ENCODE measurements at regions not wholly inside any gene's neighbourhood (a gene's known extent, or its start where the extent isn't known, plus 50 kb on each side); places are given as distances from the start of the nearest gene placed in this dataset.

GRCh38 chr7:19268737-19269136, 123.5 kb upstream of the FERD3L start:
- Histone ChIP-seq H3K14ac (ENCODE audit: insufficient read depth, low read length) (no peak overlapping the region), H4K5ac (ENCODE audit: insufficient read length, low read depth, low read length) (no peak overlapping the region), H3K18ac (ENCODE audit: insufficient read length, low read depth, low read length) (no peak overlapping the region), H2AK5ac (ENCODE audit: insufficient read length, low read length) (no peak overlapping the region), H3K4me2 (ENCODE audit: insufficient read depth, insufficient read length, low read length) (no peak overlapping the region), H3K4me1 (ENCODE audit: insufficient read depth, low read length) (no peaks in the 10 kb centered on the region), H2BK15ac (ENCODE audit: low read depth, low read length) (no peak overlapping the region), H3T11ph (ENCODE audit: low read length) (no peak overlapping the region), H3K9me3 (ENCODE audit: control insufficient read depth, low read depth, low read length) (no peaks in the 10 kb centered on the region), H2BK20ac (ENCODE audit: low read depth, low read length, poor library complexity, severe bottlenecking) (no peak overlapping the region), H2AFZ (ENCODE audit: low read length) (no peak overlapping the region), H3K56ac (ENCODE audit: insufficient read length, low read depth, low read length) (no peak overlapping the region), H2BK120ac (ENCODE audit: low read depth, low read length, poor library complexity, severe bottlenecking) (no peak overlapping the region), H3K23me2 (ENCODE audit: insufficient read length, low read depth, low read length, poor library complexity, severe bottlenecking) (no peaks in the 10 kb centered on the region), H3K9ac (ENCODE audit: extremely low read depth, insufficient read length, low read length) (no peak overlapping the region), H3K23ac (ENCODE audit: insufficient read length, low read depth, low read length) (no peak overlapping the region), H3K4ac (ENCODE audit: low read depth, low read length) (no peak overlapping the region), H3K27me3 (ENCODE audit: insufficient read depth, low read length) (no peaks in the 10 kb centered on the region), H3K27ac (ENCODE audit: insufficient read length, low read depth, low read length) (no peak overlapping the region), H4K20me1 (ENCODE audit: control insufficient read depth, insufficient read depth, insufficient read length) (no peaks in the 10 kb centered on the region), H2BK12ac (ENCODE audit: insufficient read length, low read depth, low read length) (no peak overlapping the region), H2BK5ac (ENCODE audit: insufficient read length, low read length) (no peak overlapping the region), H3K79me1 (ENCODE audit: insufficient read depth, low read depth, low read length, poor library complexity, severe bottlenecking) (no peaks in the 10 kb centered on the region), H3K79me2 (ENCODE audit: insufficient read depth, low read length) (no peaks in the 10 kb centered on the region), H4K8ac (replicated peaks; ENCODE audit: insufficient read length, low read depth, low read length) (no peak overlapping the region), H4K91ac (ENCODE audit: insufficient read length, low read depth, low read length) (no peak overlapping the region)
- DNase-seq = no peak
- WGBS (ENCODE audit: extremely low coverage, insufficient read length, low lambda C conversion rate) = no CpG with 5 or more reads among the region's 2 CpGs
- Mint-ChIP-seq H3K27ac (no peak overlapping the region), H3K4me3 (no peak overlapping the region), H3K4me1 (0 out of 4 replicates have a peak, but pooled peaks cover 0 to 3% of the 10 kb centered on the region in 2 experiments), H3K36me3 (ENCODE audit: insufficient read depth in 1 of 3, low read depth in 3 of 3) (no peaks in the 10 kb centered on the region; a peak in 2 of 7 replicates), H3K9me3 (peaks cover 0 to 2% of the 10 kb centered on the region in 2 experiments; a peak in 1 of 5 replicates), H3K27me3 (ENCODE audit: low read depth) (no peaks in the 10 kb centered on the region)
- TF ChIP-seq, protein P1, sequence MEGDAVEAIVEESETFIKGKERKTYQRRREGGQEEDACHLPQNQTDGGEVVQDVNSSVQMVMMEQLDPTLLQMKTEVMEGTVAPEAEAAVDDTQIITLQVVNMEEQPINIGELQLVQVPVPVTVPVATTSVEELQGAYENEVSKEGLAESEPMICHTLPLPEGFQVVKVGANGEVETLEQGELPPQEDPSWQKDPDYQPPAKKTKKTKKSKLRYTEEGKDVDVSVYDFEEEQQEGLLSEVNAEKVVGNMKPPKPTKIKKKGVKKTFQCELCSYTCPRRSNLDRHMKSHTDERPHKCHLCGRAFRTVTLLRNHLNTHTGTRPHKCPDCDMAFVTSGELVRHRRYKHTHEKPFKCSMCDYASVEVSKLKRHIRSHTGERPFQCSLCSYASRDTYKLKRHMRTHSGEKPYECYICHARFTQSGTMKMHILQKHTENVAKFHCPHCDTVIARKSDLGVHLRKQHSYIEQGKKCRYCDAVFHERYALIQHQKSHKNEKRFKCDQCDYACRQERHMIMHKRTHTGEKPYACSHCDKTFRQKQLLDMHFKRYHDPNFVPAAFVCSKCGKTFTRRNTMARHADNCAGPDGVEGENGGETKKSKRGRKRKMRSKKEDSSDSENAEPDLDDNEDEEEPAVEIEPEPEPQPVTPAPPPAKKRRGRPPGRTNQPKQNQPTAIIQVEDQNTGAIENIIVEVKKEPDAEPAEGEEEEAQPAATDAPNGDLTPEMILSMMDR (conservative IDR thresholded peaks at IDR 0.05) = no peak
